Activated CD8-positive, alpha-beta memory T cell treated with anti-CD3 and anti-CD28 coated beads for 4 hours (primary cell): ENCODE measurements at regions not wholly inside any gene's neighbourhood (a gene's known extent, or its start where the extent isn't known, plus 50 kb on each side); places are given as distances from the start of the nearest gene placed in this dataset.
A peak's percentile ranks its signal among the peaks of the same experiment; 100 is the strongest.

Experiments used
- DNase-seq, 2 donors: peaks; one replicate each; pipeline ENCODE4 v3.0.0-alpha.2; 2020; ENCODE audit warnings: low read depth in 2 of 2

GRCh38 chr2:136243638-136244535 lies 125.9 kb upstream of the CXCR4 start:
- no peak for DNase-seq

DNA sequence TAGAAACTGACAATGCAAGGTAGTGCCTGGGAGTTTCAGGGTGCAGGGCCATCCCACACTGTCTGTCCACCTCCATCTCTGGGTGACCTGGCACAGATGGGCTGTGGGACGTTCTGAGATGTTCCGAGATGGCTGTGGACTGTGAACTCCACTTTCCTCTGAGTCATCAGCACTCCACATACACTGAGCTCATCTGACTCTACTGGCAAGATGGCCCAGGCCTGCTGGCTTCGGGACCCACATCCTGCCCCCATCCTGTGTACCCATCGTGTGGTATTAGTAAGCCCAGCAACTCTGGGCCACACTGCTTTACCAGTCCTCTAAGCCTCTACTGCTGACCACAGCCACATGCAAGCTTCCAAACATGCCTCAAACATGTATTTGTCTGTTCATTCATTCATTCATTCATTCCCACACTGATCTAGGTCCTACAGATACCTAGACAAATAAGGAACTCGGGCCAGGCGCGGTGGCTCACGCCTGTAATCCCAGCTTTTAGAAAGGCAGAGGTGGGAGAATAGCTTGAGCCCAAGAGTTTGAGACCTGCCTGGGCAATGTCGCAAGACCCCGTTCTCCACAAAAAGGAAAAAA lies 124.8 kb upstream of the CXCR4 start:
- peak; percentile 24 to 29 for DNase-seq

- no peak for DNase-seq
These were observed 124.2 kb upstream of the CXCR4 start for GRCh38 chr2:136242100-136242499.

DNA sequence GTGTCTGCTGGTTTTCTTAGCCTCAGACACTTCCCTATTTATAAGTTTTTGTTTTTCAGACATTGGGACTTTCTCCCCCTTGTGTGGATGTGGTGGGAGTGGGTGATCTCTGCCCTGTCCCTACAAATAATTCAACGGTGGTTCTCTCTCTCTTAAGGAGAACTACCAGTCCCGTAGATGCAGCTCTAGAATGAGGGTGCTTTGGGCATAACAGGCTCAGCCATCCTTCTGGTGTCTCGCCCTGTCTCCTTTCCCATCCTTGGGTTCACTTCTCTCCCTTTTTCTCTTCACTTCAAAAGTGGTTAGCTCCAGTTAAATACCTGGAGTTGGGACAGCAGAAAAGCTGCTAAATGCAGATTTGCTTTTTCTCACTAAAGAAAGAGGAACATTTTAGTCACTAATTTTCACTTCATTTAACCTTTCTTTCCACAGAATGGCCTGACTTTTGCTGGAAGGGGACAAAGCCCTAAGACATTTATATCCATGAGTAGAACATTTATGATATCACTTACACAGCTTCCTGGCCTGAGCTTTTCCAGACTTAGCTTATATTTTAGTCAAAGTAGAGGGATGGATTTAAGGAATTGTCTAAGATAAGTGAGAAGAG lies 121.2 kb upstream of the CXCR4 start:
- no peak for DNase-seq

DNA sequence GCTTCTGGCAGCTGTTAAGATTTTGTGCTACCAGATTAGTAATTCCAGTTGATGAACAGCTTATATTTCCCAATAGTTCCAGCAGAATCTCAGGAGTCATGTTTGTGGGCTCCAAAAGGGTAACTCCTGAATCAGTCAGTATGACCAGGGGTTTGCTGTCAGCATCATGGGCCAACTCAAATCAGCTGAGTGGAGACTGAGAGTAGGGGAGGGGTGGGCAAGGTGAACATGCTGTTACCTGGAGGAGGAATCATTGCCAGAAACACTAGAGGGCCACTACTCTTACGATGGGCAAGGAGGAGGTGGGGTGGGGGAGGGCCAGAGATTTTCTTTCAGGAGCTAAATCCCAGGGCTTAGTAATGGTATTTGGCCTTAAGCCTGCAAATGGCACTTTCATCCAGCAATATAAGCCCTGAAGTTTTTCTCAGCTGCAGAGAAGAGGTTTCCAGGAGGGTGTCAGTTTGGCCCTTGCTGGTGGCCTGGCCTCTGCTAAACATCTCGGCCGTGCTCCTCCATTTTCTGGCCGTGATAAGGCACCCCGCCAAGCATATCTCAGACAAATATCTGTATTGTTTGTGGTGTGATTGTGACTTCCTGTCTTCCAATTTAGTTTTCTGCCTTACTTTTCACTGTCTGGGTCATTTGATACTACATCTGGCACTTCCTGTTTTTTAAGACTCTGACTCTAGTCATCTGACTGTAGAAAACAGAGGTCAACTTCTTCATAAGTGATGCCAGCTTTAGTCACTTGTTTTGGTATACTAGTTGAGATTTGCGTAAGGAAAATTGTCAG lies 120.5 kb upstream of the CXCR4 start:
- no peak for DNase-seq

DNA sequence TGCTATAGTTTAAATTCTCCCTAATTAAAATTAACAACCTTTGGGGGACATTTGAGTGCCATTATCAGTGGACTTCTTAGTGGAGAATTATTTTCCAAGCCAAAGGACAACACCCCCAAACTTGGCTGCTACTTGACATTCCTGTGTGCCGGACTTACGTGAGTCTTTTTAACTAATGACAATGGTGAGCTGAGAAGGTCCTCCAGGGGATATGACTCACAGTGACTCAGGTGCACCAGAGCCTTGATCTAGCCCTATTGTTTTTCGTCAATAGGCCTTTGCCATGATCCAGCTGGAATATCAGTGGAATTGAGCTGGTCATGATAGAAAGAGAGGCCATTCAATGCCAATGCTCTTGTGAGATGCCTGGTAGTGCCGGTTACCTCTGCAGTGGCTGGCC lies 118.1 kb upstream of the CXCR4 start:
- no peak for DNase-seq

GRCh38 chr2:136235546-136235945 lies 117.6 kb upstream of the CXCR4 start:
- DNase-seq, result no peak

- no peak for DNase-seq
These were observed 116.3 kb upstream of the CXCR4 start for GRCh38 chr2:136234261-136234660.

GRCh38 chr2:136233298-136233697 lies 115.3 kb upstream of the CXCR4 start:
- no peak for DNase-seq

GRCh38 chr2:136232456-136233172 lies 114.7 kb upstream of the CXCR4 start:
- no peak for DNase-seq

DNA sequence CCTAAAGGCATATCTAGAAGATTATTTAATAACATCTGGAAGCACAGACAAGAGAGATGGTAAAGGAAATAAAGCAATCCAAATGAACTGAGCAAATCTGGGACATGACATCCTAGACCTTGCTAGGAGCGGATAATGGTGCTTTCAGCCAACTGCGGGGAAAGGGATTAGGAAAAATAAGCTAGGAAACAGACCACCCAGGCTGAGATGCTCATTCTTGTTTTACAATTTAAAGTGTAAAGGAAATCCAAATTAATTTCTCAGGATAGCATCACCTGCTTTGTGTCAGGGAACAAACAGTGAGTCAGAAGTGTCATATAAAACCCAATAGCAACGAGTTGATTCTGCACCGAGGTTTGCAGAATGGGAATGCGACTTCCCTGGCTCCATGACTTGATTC lies 112.5 kb upstream of the CXCR4 start:
- no peak for DNase-seq

- no peak for DNase-seq
These were observed 109.0 kb upstream of the CXCR4 start for GRCh38 chr2:136226903-136227302.

GRCh38 chr2:136225950-136226835 lies 108.2 kb upstream of the CXCR4 start:
- DNase-seq, result peak in 1 of 2 donors; percentile 26

DNA sequence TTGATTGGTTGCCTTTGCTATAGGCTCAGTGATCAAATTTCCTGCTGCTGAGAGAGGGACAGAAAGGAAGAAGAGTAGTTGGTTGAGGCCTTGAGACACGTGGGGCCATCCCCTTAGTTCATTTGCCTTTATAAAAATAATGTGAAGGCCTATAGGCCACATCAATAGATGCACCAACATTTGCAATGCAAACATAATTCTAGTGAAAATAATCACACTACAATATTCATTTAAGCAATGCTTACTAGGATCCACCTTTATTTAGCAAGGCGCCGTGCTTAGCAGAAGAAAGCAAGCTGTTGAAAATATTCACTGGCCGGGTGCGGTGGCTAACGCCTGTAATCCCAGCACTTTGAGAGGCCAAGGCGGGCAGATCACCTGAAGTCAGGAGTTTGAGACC lies 105.3 kb upstream of the CXCR4 start:
- DNase-seq, result no peak

DNA sequence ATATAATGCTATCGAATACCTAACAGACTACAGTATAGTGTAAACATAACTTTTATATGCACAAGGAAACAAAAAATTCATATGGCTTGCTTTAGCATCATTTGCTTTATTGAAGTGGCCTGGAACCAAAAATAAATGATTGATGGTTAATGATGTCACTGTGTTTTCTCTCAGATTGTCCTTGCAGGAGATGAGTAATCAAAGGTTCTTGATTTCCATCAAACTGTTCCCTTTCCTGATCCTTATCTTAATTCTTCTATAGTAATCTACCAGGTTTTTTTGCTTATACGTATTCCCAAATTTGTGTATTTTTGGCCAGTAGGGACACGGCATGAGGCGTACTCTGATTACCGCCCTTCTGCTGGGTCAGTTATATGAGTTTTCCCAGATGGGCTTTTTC lies 104.9 kb upstream of the CXCR4 start:
- no peak for DNase-seq

DNA sequence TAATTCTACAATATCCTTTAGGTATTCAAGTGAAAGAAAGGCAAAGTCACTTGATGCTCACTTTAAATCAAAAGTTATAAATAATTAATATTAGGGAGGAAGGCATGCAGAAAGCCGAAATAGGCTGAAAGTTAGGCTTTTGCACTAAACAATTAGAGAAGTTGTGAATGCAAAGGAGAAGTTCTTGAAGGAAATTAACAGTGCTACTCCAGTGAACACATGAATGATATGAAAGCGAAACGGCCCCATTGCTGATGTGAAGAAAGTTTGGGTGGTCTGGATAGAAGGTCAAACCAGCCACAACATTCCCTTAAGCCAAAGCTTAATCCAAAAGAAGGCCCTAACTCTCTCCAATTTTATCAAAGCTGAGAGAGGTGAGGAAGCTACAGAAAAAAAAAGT lies 103.1 kb upstream of the CXCR4 start:
- DNase-seq, result no peak

DNA sequence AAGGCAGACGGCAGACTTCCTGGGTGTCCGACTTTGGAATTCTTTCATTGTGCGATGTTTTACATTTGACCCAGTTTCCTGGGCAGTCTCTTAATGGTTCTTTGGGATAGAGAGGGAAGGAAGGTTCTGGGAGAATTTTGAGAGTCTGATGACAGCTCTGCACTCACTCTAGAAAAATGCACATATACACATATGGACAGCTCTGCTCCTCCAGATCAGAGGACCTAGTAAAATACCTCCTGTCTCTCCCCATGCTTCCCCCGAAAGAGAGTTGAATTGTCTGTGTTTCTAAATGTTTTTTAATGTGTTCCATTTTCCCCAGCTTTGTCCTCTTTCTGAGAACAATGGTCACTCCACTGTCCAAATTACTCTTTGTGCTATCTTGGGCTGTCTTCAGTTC lies 102.0 kb upstream of the CXCR4 start:
- no peak for DNase-seq

DNA sequence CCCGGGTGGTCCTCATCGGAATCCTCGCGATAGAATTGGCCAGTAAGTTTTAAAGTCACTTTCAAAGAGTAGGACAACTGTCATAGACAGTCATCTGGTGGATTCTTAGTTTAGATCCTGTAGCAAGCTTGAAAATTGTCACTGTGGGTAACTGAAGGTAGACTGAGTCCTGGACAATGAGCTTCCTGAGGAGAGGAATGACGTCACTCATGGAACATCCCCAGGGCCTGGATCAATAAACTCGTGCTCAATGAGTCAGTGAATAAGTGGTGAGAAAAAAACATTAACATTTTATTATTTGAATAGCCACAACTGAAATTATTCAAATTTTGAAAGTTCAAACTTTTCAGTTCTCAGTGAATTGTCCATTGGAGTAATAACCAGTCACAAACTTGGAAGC lies 101.4 kb upstream of the CXCR4 start:
- no peak for DNase-seq

DNA sequence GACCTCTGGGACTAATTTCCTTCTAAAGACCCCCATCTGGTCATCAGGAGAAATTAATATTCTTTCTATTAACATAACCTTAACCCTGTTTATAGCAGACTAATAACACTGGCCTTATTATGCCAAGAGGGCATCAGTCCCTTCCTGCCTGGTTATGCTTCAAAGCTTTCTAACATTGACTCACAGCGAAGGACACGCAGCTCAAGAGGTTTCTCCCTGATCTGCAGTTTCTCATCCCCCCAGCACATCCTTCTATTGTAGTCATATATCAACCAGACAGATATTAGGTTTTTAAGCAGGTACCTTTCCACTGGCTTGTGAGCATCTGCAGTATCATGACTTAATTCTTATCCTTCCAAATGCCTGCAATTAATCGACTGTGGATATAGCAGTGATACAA lies 100.0 kb upstream of the CXCR4 start:
- DNase-seq, result no peak

GRCh38 chr2:136215908-136216472 lies 98.0 kb upstream of the CXCR4 start:
- no peak for DNase-seq
